Astrocyte of the hippocampus (primary cell): ENCODE measurements at regions not wholly inside any gene's neighbourhood (a gene's known extent, or its start where the extent isn't known, plus 50 kb on each side); places are given as distances from the start of the nearest gene placed in this dataset.

Source experiments
- DNase-seq: peaks from one replicate; pipeline ENCODE4 v3.0.0; 2011; ENCODE audit warnings: low read depth, low spot score

GRCh38 chr1:63710308-63710707 is 63.5 kb upstream of the ROR1 start:
- DNase-seq = no peak

- no peak for DNase-seq
These were observed 62.9 kb upstream of the ROR1 start for GRCh38 chr1:63710761-63711380.

- no peak for DNase-seq
These were observed 60.8 kb upstream of the ROR1 start for GRCh38 chr1:63713041-63713440.

- peak; percentile 94 for DNase-seq
These were observed 60.0 kb upstream of the ROR1 start for GRCh38 chr1:63713627-63714481.

GRCh38 chr1:63714482-63714760 is 59.4 kb upstream of the ROR1 start:
- DNase-seq = no peak

- no peak for DNase-seq
These were observed 56.2 kb upstream of the ROR1 start for GRCh38 chr1:63717511-63718065.

- DNase-seq = no peak
These were observed 55.3 kb upstream of the ROR1 start for GRCh38 chr1:63718541-63718970.

- DNase-seq = peak; percentile 37
These were observed 52.2 kb upstream of the ROR1 start for GRCh38 chr1:63721531-63722189.

- no peak for DNase-seq
These were observed 50.2 kb upstream of the ROR1 start for GRCh38 chr1:63723602-63724001.
